SHP77 (cell line): ENCODE measurements at regions not wholly inside any gene's neighbourhood (a gene's known extent, or its start where the extent isn't known, plus 50 kb on each side); places are given as distances from the start of the nearest gene placed in this dataset.
A peak's percentile ranks its signal among the peaks of the same experiment; 100 is the strongest.

Experiments used
- DNase-seq, 2 experiments: peaks; one replicate each; lab custom pipeline; 2025; lab: John Stamatoyannopoulos, UW

DNA sequence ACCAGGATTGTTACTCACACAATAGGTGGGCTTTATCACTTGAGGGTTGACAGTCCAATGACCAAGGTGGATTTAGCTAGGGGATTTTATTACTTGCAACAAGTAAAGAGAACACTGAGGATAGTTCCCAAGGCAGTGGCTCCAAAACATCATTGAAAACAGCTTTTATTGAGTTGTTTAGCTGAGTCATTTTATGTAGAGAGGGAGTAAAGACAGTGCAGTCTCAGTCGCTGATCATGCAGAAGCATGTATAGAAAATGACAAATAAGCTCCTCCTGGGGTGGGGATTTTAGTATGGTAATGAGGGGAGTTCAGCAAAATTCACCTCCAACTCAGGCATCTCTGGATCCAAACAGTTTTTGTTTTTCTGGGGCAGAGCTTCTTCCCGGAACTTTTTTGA, 163.0 kb upstream of the CCDC179 start:
- DNase-seq = no peak

DNA sequence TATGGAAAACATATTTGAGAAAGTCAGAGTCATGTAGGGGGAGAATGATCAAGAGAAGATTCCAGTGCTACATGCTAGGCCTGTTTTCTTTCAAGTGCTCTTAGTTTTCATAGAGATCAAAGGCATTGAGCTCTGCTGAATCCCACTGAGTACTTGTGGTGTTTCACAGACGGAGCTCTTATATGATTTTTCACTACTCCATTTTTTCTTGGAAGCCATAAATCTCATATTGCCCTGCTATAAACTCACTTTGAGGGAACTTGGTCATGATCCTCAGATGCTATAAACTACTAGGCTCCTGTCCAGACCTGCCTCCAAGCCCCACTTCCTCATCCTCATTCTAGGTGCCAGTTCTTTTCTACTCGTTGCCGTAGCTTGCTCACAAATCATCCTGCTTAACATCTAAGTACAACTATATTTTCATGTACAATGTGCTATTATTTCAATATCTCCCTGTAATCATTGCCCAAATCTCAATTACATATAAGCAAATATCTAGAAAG, 180.8 kb upstream of the CCDC179 start:
- no peak for DNase-seq

DNA sequence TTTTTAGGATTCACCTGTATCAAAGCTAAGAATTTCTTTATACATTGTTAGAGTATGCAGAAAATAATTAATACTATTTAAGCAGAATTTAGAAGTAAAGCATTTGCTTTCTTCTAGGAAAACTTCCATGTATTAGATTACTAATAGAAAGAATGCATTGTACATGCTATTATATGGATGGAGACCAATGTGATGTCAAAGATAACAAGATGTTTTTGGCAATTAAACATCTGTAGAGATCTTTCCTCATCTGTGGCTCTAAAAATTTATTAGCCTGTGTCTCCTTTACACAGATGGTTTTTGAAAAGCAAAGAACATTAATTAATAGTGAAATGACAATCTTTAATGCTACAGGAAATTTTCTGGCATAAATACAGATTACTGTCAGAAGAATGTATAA, 198.4 kb upstream of the CCDC179 start:
- no peak for DNase-seq

DNA sequence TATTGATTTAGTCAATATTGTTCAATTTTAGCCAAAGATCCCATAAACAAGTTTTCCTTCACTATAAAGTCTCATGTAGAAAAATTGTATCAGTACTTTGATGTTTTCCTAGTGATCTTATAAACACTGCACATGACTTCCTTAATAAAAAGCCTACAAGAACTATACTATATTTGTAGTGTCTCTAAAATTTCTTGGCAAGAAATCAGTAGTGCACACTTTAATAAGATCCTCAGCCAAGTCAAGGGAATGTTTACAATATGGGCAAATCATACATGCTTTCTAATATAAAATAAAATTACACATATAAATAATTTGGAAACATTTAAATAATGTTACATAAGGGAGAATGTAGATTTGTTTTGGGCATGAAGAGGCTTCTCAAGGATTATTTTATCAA, 203.0 kb upstream of the CCDC179 start:
- no peak for DNase-seq

GRCh38 chr11:23078289-23078971, 218.2 kb upstream of the CCDC179 start:
- no peak for DNase-seq

GRCh38 chr11:23079382-23079813, 219.1 kb upstream of the CCDC179 start:
- no peak for DNase-seq

DNA sequence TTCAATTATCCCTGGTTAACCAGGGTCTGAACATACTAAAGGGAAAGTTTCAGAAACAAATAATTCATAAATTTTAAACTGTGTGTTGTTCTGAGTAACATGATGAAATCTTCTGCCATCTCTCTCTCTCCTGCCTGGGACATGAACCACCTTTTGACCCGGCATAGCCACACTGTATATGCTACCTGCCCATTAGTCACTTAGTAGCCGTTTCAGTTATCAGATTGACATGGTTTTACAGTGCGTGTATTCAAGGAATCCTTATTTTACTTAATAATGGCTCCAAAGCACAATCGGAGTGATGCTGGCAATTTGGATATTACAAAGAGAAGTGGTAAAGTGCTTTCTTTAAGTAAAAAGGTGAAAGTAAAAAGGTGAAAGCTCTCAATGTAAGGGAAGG, 227.1 kb upstream of the CCDC179 start:
- DNase-seq = no peak

DNA sequence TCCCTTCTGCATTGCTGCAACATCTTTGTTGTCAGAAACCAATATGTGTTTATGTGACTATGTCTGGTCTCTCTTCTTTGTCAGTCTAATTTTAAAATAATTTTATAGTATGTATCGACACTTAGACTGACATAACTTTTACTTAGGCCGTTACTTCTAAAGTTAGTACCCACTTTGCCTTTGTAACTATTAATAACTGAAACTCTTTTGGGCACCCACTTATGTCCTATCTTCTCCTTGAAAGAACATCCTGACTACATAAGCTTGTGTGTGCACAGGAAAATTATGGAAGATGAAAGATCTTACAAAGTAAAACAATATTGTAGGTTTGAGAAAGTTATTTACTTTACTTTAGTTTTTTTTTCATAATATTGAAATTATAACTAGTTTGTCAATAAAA, 230.4 kb upstream of the CCDC179 start:
- no peak for DNase-seq

DNA sequence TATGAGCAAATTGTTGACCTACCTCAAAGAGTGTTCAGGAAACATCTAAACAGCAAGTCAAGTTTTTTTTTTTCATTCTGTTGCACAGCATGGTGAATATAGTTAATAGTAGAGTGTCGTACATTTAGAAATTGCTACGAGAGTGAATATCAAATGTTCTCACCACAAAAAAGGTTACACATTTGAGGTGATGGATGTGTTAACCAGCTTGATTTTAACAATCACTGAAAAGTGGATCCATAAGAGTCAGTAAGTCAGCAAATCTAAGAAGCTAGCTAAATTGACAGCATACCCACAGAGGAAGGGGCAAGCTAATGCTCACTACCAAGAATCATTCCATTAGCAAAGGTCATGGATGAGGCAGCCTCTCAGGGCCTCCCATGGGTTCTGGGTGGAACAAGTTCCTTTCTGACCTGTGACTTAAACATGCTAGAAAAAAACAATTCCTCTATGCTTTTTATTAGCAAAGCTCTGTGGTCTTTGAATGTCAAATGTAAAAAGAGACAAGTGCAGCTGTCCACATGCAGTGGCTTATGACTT, 235.4 kb upstream of the CCDC179 start:
- no peak for DNase-seq

DNA sequence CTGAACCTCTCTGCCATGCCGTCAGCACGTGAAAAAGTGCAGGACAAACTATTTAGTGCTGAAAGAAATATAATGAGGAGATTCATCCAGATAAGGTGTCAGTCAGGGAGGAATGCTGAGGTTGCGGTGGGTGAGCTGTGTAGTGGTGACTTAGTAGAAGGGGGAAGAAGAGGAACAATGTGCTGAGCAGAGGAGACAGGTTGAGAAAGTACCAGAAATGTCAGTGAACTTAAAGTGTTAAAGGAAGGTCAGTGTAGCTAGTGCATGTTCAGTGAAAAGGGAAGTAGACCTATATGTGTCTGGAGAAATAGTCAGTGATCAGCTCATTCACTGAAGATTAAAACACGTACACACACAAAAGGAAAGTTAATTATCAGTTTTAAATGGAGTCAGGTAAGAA, 237.6 kb upstream of the CCDC179 start:
- DNase-seq = no peak

GRCh38 chr11:23099256-23099655, 239.0 kb upstream of the CCDC179 start:
- DNase-seq = no peak

DNA sequence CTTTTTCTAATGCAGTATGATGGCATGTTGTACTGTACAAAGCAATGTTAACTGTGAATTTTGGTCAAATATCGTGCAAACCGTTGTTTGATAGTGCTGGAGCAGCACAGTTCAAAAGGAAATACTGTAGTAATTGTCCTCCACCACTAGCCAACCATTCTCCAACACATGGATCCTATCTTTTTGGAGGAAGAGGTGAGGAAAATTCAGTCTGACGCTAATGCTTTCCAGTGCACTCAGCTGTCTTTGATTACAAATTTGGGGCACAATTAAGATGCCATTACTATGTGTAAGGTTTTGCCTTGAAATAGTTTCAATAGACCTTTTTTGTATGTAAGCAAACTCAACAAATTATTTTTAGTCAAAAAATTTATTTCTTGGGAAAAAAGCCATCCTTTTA, 240.5 kb upstream of the CCDC179 start:
- DNase-seq = no peak

GRCh38 chr11:23103416-23103815, 243.1 kb upstream of the CCDC179 start:
- DNase-seq = no peak

DNA sequence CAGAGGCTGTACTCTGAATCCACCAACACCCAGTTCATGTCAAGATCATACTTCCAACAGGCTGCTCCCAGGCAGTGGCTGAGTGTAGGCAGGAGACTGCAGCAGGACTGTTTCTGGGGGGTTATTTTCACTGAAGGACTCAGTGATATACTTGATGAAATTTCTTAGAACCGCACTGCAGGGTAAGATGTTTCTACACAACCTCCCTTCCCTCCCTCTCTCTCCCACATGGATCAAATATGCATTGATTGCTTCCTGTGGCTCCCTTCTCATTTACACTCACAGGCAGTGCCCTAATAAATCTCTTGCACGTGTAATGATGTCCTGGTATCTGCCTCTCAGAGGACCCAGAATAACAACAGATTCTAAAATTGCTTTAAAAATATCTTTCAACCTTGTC, 251.3 kb upstream of the CCDC179 start:
- no peak for DNase-seq

DNA sequence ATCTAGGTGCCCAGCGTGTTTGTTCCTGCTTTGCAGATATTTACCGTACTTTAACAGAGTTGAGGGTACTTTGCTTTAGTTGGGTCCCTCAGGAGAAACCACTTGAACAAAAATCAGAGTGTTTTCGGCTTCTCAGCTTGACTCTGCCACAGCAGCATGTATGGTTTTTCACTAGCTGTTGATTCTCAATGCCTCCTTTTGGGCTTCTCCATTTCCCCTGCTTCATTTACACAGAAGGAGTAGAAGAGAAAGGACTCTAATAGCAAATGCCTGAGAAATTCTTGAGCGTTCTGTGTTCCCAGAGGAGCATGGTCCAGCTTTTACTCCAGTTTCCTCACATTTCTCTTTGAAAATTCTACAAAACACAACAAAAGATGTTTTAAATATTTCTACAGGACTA, 252.1 kb upstream of the CCDC179 start:
- no peak for DNase-seq

DNA sequence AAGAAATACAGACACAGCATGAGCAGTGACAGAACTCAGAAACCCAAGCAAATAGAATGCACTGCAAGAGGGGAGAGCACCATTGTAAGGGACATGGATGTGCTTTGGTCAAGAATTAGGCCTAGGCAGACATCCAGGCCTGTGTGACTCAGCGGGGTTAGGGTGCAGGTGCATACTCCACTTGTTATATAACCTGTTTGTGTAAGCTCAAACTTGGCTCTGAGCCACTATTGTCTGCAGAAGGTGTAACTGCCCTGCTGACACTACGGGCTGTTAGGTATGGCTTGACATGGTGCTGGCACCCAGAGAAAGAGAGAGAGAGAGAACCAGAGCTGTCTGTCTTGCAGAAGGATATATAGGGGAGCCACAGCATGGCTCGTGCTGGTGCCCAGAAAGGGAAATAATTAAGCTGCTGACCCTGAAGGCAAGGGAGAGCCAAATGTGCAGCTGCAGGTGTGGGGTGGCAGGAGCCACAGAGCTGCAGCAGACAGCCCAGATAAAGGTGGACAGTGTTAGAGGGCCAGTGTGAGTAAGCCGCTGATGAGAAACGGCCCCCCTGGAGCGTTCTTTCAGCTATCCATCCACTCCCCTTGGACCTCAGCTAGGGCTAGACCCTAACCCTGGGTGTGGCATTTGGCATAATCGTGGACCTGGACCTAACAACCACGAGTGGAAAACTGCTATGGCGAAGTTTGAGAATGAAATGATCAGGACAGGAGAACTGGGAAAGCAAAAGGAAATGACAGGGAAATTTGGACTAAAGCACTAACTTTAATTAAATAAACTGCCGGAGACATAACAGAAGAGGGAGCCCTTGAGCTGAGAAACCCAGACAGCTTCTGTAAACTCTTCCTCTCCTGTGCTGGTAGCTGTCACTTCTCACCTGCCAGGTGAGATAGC, 253.0 kb upstream of the CCDC179 start:
- peak; percentile 18 to 36 for DNase-seq

- DNase-seq = no peak
Observed at GRCh38 chr11:23113887-23114216, 253.6 kb upstream of the CCDC179 start.

- peak in 1 of 2 experiments; percentile 2 for DNase-seq
Observed at GRCh38 chr11:23123753-23124152, 263.5 kb upstream of the CCDC179 start.

DNA sequence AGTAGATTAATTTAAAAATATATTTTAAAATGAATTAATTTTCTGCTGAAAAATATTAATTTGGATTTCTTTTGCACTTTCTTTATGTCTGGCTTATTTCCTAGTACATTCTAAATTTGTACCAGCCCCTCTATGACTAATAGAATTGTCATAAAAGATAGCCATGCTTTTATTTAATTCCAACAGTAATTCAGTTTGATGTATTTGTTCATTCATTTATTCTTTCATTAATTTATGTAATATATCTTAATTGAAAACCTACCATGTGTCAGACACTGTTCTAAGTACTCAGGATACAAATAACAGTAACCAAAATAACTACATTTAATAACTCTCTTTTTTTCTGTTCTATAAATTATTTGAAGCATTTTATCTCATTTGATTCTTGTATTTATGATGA, 264.0 kb upstream of the CCDC179 start:
- DNase-seq = no peak

GRCh38 chr11:23124996-23125395, 264.7 kb upstream of the CCDC179 start:
- DNase-seq = no peak

GRCh38 chr11:23127706-23128105, 267.4 kb upstream of the CCDC179 start:
- no peak for DNase-seq

GRCh38 chr11:23134627-23135026, 274.4 kb upstream of the CCDC179 start:
- no peak for DNase-seq

DNA sequence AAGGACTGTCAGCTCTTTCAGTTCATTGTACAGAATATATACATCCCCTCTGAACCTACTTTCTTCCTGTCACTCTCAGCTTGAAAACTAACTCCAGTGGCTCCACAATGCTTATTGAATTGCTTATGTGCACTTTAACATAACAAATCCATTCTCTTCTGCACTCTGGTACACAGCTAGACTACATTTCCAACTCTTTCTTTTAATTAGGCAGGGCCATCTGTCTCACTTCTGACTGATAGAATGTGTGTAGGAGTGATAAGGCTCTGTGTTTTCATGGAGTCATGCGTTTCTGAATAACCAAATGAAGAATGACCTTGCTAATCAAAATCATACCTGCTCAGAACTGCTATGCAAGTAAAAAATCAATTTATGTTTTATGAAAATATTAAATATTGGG, 278.5 kb upstream of the CCDC179 start:
- no peak for DNase-seq
